H9 (cell line): ENCODE measurements at regions not wholly inside any gene's neighbourhood (a gene's known extent, or its start where the extent isn't known, plus 50 kb on each side); places are given as distances from the start of the nearest gene placed in this dataset.

Source experiments
- DNase-seq: peaks from one replicate; pipeline ENCODE4 v3.0.0-alpha.2; 2017
- H2AFZ ChIP-seq: one replicate; pipeline ENCODE4 v1.6.1; 2013; ENCODE audit warnings: mild to moderate bottlenecking, low read length, control low read depth, moderate library complexity
- H2AK5ac ChIP-seq: 2 replicates; pipeline ENCODE4 v1.6.1; 2013; ENCODE audit warnings: low read length, control low read depth, mixed read lengths; ENCODE audit not compliant: insufficient read length
- H2BK120ac ChIP-seq: one replicate; pipeline ENCODE4 v1.6.1; 2013; ENCODE audit warnings: low read depth, mild to moderate bottlenecking, low read length, control low read depth, inconsistent platforms; ENCODE audit not compliant: poor library complexity, severe bottlenecking
- H2BK12ac ChIP-seq: 2 replicates; pipeline ENCODE4 v1.6.1; 2013; ENCODE audit warnings: low read length, control low read depth, mixed read lengths, low read depth; ENCODE audit not compliant: insufficient read length
- H2BK15ac ChIP-seq: 2 replicates; pipeline ENCODE4 v1.6.1; 2013; ENCODE audit warnings: low read depth, low read length, control low read depth
- H2BK20ac ChIP-seq: one replicate; pipeline ENCODE4 v1.6.1; 2013; ENCODE audit warnings: low read depth, mild to moderate bottlenecking, low read length, control low read depth, inconsistent platforms; ENCODE audit not compliant: poor library complexity, severe bottlenecking
- H2BK5ac ChIP-seq: 2 replicates; pipeline ENCODE4 v1.6.1; 2013; ENCODE audit warnings: low read length, control low read depth, mixed read lengths; ENCODE audit not compliant: insufficient read length
- H3K14ac ChIP-seq: 2 replicates; pipeline ENCODE4 v1.6.1; 2013; ENCODE audit warnings: low read length, control low read depth; ENCODE audit not compliant: insufficient read depth
- H3K18ac ChIP-seq: 2 replicates; pipeline ENCODE4 v1.6.1; 2013; ENCODE audit warnings: low read depth, mild to moderate bottlenecking, mixed read lengths, low read length, control low read depth; ENCODE audit not compliant: insufficient read length
- H3K23ac ChIP-seq: 2 replicates; pipeline ENCODE4 v1.6.1; 2013; ENCODE audit warnings: low read length, control low read depth, mixed read lengths, low read depth; ENCODE audit not compliant: insufficient read length
- H3K23me2 ChIP-seq: 2 replicates; pipeline ENCODE4 v1.6.1; 2013; ENCODE audit warnings: low read depth, mild to moderate bottlenecking, mixed read lengths, low read length, control low read depth; ENCODE audit not compliant: insufficient read length, poor library complexity, severe bottlenecking
- H3K27ac ChIP-seq: 2 replicates; pipeline ENCODE4 v1.5.1; 2013; ENCODE audit warnings: low read length, control low read depth, mixed read lengths, low read depth; ENCODE audit not compliant: insufficient read length
- H3K27me3 ChIP-seq: 2 replicates; pipeline ENCODE4 v1.6.1; 2013; ENCODE audit warnings: low read length, control low read depth, inconsistent platforms; ENCODE audit not compliant: insufficient read depth
- H3K4ac ChIP-seq: 2 replicates; pipeline ENCODE4 v1.6.1; 2013; ENCODE audit warnings: low read depth, mild to moderate bottlenecking, control low read depth, inconsistent platforms, low read length, moderate library complexity
- H3K4me1 ChIP-seq: 2 replicates; pipeline ENCODE4 v1.6.1; 2013; ENCODE audit warnings: low read length, control low read depth, inconsistent platforms; ENCODE audit not compliant: insufficient read depth
- H3K4me2 ChIP-seq: 2 replicates; pipeline ENCODE4 v1.6.1; 2013; ENCODE audit warnings: low read length, control low read depth, mixed read lengths; ENCODE audit not compliant: insufficient read length, insufficient read depth
- H3K56ac ChIP-seq: 2 replicates; pipeline ENCODE4 v1.6.1; 2013; ENCODE audit warnings: low read depth, mild to moderate bottlenecking, mixed read lengths, low read length, control low read depth; ENCODE audit not compliant: insufficient read length
- H3K79me1 ChIP-seq: 2 replicates; pipeline ENCODE4 v1.6.1; 2013; ENCODE audit warnings: low read depth, mild to moderate bottlenecking, moderate library complexity, low read length, control low read depth, inconsistent platforms; ENCODE audit not compliant: insufficient read depth, poor library complexity, severe bottlenecking
- H3K79me2 ChIP-seq: 2 replicates; pipeline ENCODE4 v1.6.1; 2013; ENCODE audit warnings: low read length, control low read depth, inconsistent platforms; ENCODE audit not compliant: insufficient read depth
- H3K9ac ChIP-seq: 2 replicates; pipeline ENCODE4 v1.6.1; 2013; ENCODE audit warnings: low read length, control low read depth, mixed read lengths; ENCODE audit not compliant: insufficient read length; ENCODE audit errors: extremely low read depth
- H3K9me3 ChIP-seq: one replicate; pipeline ENCODE4 v1.6.1; 2013; ENCODE audit warnings: low read depth, low read length, inconsistent platforms; ENCODE audit not compliant: control insufficient read depth
- H3T11ph ChIP-seq: one replicate; pipeline ENCODE4 v1.6.1; 2013; ENCODE audit warnings: mild to moderate bottlenecking, low read length, control low read depth, inconsistent platforms
- H4K20me1 ChIP-seq: one replicate; pipeline ENCODE4 v1.6.1; 2013; ENCODE audit not compliant: control insufficient read depth, insufficient read length, insufficient read depth
- H4K5ac ChIP-seq: 2 replicates; pipeline ENCODE4 v1.6.1; 2013; ENCODE audit warnings: low read depth, mild to moderate bottlenecking, mixed read lengths, low read length, control low read depth; ENCODE audit not compliant: insufficient read length
- H4K8ac ChIP-seq: replicated peaks from 2 replicates; pipeline ENCODE4 v1.6.1; 2013; ENCODE audit warnings: low read length, control low read depth, mixed read lengths, low read depth; ENCODE audit not compliant: insufficient read length
- H4K91ac ChIP-seq: 2 replicates; pipeline ENCODE4 v1.6.1; 2013; ENCODE audit warnings: low read depth, mild to moderate bottlenecking, moderate library complexity, mixed read lengths, low read length, control low read depth; ENCODE audit not compliant: insufficient read length
- H3K27ac Mint-ChIP-seq, 3 experiments: 2 replicates in 2 of 3; 3 replicates in 1 of 3; pipeline ENCODE4 v1.8.0; 2020 to 2021; ENCODE audit warnings: mixed read lengths in 3 of 3, mild to moderate bottlenecking in 1 of 3, moderate library complexity in 1 of 3
- H3K27me3 Mint-ChIP-seq: 2 replicates; pipeline ENCODE4 v1.8.0; 2021; ENCODE audit warnings: low read depth, mild to moderate bottlenecking, moderate library complexity, mixed read lengths
- H3K36me3 Mint-ChIP-seq, 3 experiments: 2 replicates in 2 of 3; 3 replicates in 1 of 3; pipeline ENCODE4 v1.8.0; 2020 to 2021; ENCODE audit warnings: low read depth in 3 of 3, mixed read lengths in 3 of 3; ENCODE audit not compliant: insufficient read depth in 1 of 3
- H3K4me1 Mint-ChIP-seq, 2 experiments: 2 replicates each; pipeline ENCODE4 v1.8.0; 2020; ENCODE audit warnings: mixed read lengths in 2 of 2
- H3K4me3 Mint-ChIP-seq, 2 experiments: 2 replicates in 1 of 2; 3 replicates in 1 of 2; pipeline ENCODE4 v1.8.0; 2020 to 2021; ENCODE audit warnings: mild to moderate bottlenecking in 2 of 2, mixed read lengths in 2 of 2, moderate library complexity in 1 of 2
- H3K9me3 Mint-ChIP-seq, 2 experiments: 2 replicates in 1 of 2; 3 replicates in 1 of 2; pipeline ENCODE4 v1.8.0; 2020; ENCODE audit warnings: mild to moderate bottlenecking in 2 of 2, mixed read lengths in 2 of 2, moderate library complexity in 1 of 2
- CTCF ChIP-seq: fragments of 200-600 bp; sonication (generic); conservative IDR thresholded peaks from 3 replicates; pipeline ENCODE4 v1.8.0; 2021; ENCODE audit warnings: antibody characterized with exemption, mild to moderate bottlenecking
- WGBS: extraction: QIAGEN DNeasy Blood & Tissue Kit; methylation state at CpG from one replicate; pipeline ENCODE4 v1.1.7; 2013; ENCODE audit warnings: missing lambda C conversion rate, low lambda C conversion rate, mixed read lengths; ENCODE audit not compliant: insufficient read length; ENCODE audit errors: extremely low coverage; 5-methylcytosine and 5-hydroxymethylcytosine counted together

- no peaks in the 10 kb centered on the region for H3K27me3 ChIP-seq
- no peak overlapping the region for H3K4me3 Mint-ChIP-seq
- H3K23me2 ChIP-seq = no peaks in the 10 kb centered on the region
- H2BK20ac ChIP-seq = no peak overlapping the region
- no peak overlapping the region for H3K9ac ChIP-seq
- WGBS = no CpG with 5 or more reads among the region's 2 CpGs
- H3K9me3 ChIP-seq = no peaks in the 10 kb centered on the region
- no peak overlapping the region for H3K56ac ChIP-seq
- H4K5ac ChIP-seq = no peak overlapping the region
- H3K23ac ChIP-seq = no peak overlapping the region
- no peaks in the 10 kb centered on the region for H3K4me1 ChIP-seq
- H3K27me3 Mint-ChIP-seq = no peaks in the 10 kb centered on the region
- H2AFZ ChIP-seq = no peak overlapping the region
- H4K91ac ChIP-seq = no peak overlapping the region
- H2BK120ac ChIP-seq = no peak overlapping the region
- H3K4ac ChIP-seq = no peak overlapping the region
- no peak for TF ChIP-seq CTCF
- DNase-seq = no peak
- no peaks in the 10 kb centered on the region for H4K20me1 ChIP-seq
- no peak overlapping the region for H3K4me2 ChIP-seq
- no peak overlapping the region for H2AK5ac ChIP-seq
- no peak overlapping the region for H3K14ac ChIP-seq
- H3T11ph ChIP-seq = no peak overlapping the region
- no peaks in the 10 kb centered on the region for H3K79me1 ChIP-seq
- H3K79me2 ChIP-seq = no peaks in the 10 kb centered on the region
- H2BK5ac ChIP-seq = no peak overlapping the region
- no peak overlapping the region for H2BK15ac ChIP-seq
- H3K9me3 Mint-ChIP-seq = no peaks in the 10 kb centered on the region
- no peak overlapping the region for H4K8ac ChIP-seq
- no peaks in the 10 kb centered on the region for H3K36me3 Mint-ChIP-seq
- no peak overlapping the region for H3K18ac ChIP-seq
- no peak overlapping the region for H3K27ac ChIP-seq
- no peak overlapping the region for H2BK12ac ChIP-seq
- no peak overlapping the region for H3K27ac Mint-ChIP-seq
- no peaks in the 10 kb centered on the region for H3K4me1 Mint-ChIP-seq
Observed at GRCh38 chr5:161089569-161089968, 237.6 kb upstream of the ATP10B start.
